Left lung (tissue), 4 donors: ENCODE measurements at regions not wholly inside any gene's neighbourhood (a gene's known extent, or its start where the extent isn't known, plus 50 kb on each side); places are given as distances from the start of the nearest gene placed in this dataset.

Experiments used
- ATAC-seq: fragments of 200-7000 bp; cut with Tn5 transposase; one replicate; pipeline ENCODE4 v1.9.1; 2020; ENCODE audit warnings: moderate library complexity
- DNase-seq, 4 donors: peaks; one replicate each; pipeline ENCODE4 v3.0.0-alpha.2; 2013 to 2020
- H3K27ac ChIP-seq, 2 donors: fragments of 200-600 bp; sonication (generic) in 1 of 2; one replicate each; pipeline versions ENCODE4 v1.5.0 to v1.8.0; 2020 to 2021
- H3K27me3 ChIP-seq, 2 donors: fragments of 200-600 bp; sonication (generic) in 1 of 2; one replicate each; pipeline versions ENCODE4 v1.5.0 to v1.8.0; 2020 to 2021
- H3K36me3 ChIP-seq, 2 donors: fragments of 200-600 bp; sonication (generic) in 1 of 2; one replicate each; pipeline versions ENCODE4 v1.5.0 to v1.8.0; 2020 to 2021
- H3K4me1 ChIP-seq, 2 donors: fragments of 200-600 bp; one replicate each; pipeline ENCODE4 v1.8.0; 2021
- H3K4me3 ChIP-seq, 2 donors: fragments of 200-600 bp; sonication (generic) in 1 of 2; one replicate each; pipeline versions ENCODE4 v1.5.0 to v1.8.0; 2020 to 2021; ENCODE audit warnings: mild to moderate bottlenecking in 1 of 2
- H3K9me3 ChIP-seq, 2 donors: fragments of 200-600 bp; sonication (generic) in 1 of 2; one replicate each; pipeline versions ENCODE4 v1.5.0 to v1.8.0; 2020 to 2021
- CTCF ChIP-seq, 2 donors: fragments of 200-600 bp; sonication (generic) in 1 of 2; IDR thresholded peaks; one replicate each; pipeline versions ENCODE4 v1.5.0 to v1.8.0; 2021; ENCODE audit warnings: antibody characterized with exemption in 2 of 2
- intact Hi-C, 2 donors: fragments of 100-400 bp; cut with DNase I; formaldehyde crosslinking; loops; one replicate each; pipeline versions ENCODE4 v1.11.2 to v1.14.2; 2022
- donor health status: DM: no; HTN: yes; CAD: no.
- donor health status: DM: no; HTN: no; CAD: no.

GRCh38 chr6:151733680-151734320, 73.7 kb upstream of the ESR1 start:
- no peak for ATAC-seq
- H3K27ac ChIP-seq = no peak overlapping the region

GRCh38 chr6:151738267-151738666, 69.2 kb upstream of the ESR1 start:
- no peak for DNase-seq
- Histone ChIP-seq H3K27me3 (no peaks in the 10 kb centered on the region), H3K36me3 (no peaks in the 10 kb centered on the region), H3K9me3 (no peaks in the 10 kb centered on the region), H3K27ac (no peak overlapping the region), H3K4me3 (no peak overlapping the region), H3K4me1 (no peaks in the 10 kb centered on the region)
- TF ChIP-seq CTCF (IDR thresholded peaks at IDR 0.05) = no peak
- intact Hi-C loops = no loop called here
- ATAC-seq = no peak

More at GRCh38 chr6:151733680-151734320, 73.7 kb upstream of the ESR1 start:
- DNase-seq = no peak
- Histone ChIP-seq H3K27me3 (no peaks in the 10 kb centered on the region), H3K9me3 (peaks cover 0 to 5% of the 10 kb centered on the region in 2 donors), H3K4me1 (no peaks in the 10 kb centered on the region), H3K36me3 (no peaks in the 10 kb centered on the region), H3K4me3 (no peak overlapping the region)
- intact Hi-C loops = no loop called here
- TF ChIP-seq CTCF (IDR thresholded peaks at IDR 0.05) = no peak

- no peak for TF ChIP-seq CTCF (IDR thresholded peaks at IDR 0.05)
- Histone ChIP-seq H3K4me3 (no peak overlapping the region), H3K4me1 (no peaks in the 10 kb centered on the region), H3K36me3 (no peaks in the 10 kb centered on the region), H3K9me3 (no peaks in the 10 kb centered on the region), H3K27ac (no peak overlapping the region), H3K27me3 (no peaks in the 10 kb centered on the region)
- intact Hi-C loops = no loop called here
- ATAC-seq (no peak), DNase-seq (no peak)
Measured at GRCh38 chr6:151738960-151739359, 68.5 kb upstream of the ESR1 start.

- Histone ChIP-seq H3K4me1 (no peaks in the 10 kb centered on the region), H3K27me3 (no peaks in the 10 kb centered on the region), H3K36me3 (no peaks in the 10 kb centered on the region), H3K4me3 (no peak overlapping the region), H3K27ac (no peak overlapping the region), H3K9me3 (no peaks in the 10 kb centered on the region)
- ATAC-seq = no peak
- intact Hi-C loops = no loop called here
- DNase-seq = no peak
- TF ChIP-seq CTCF (IDR thresholded peaks at IDR 0.05) = no peak
Measured at GRCh38 chr6:151740820-151741219, 66.7 kb upstream of the ESR1 start.

- no peak for TF ChIP-seq CTCF (IDR thresholded peaks at IDR 0.05)
- ATAC-seq = no peak
Measured at GRCh38 chr6:151747896-151748295, 59.6 kb upstream of the ESR1 start.

More at GRCh38 chr6:151747896-151748295, 59.6 kb upstream of the ESR1 start:
- Histone ChIP-seq H3K27ac (no peak overlapping the region), H3K4me1 (no peaks in the 10 kb centered on the region), H3K4me3 (no peak overlapping the region), H3K36me3 (no peaks in the 10 kb centered on the region), H3K27me3 (no peaks in the 10 kb centered on the region), H3K9me3 (no peaks in the 10 kb centered on the region)
- intact Hi-C loops = no loop called here
- DNase-seq = no peak
